GM19372 (cell line): ENCODE measurements at regions not wholly inside any gene's neighbourhood (a gene's known extent, or its start where the extent isn't known, plus 50 kb on each side); places are given as distances from the start of the nearest gene placed in this dataset.

Source experiments
- ATAC-seq: cut with Tn5 transposase; IDR thresholded peaks from one replicate; pipeline ENCODE4 v1.9.1; 2021; ENCODE audit warnings: mild to moderate bottlenecking, low read depth, moderate library complexity; ENCODE audit not compliant: unreplicated experiment

DNA sequence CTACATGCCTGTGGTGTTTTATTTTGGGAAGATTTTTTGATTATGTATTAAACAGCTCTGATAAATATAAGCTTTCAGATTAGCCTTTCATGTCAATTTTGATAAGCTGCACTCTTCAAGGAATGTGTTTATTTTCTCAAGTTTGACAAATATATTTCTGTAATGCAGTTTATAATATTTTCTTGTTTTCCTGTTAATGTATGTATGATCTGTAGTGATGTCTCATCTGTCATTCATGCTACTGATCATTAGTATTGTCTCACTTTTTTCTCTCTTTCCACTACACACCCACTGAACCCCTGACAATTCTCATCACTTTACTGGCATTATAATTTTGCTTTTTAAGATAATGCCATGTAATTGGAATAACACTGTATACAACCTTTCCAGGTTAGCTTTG is 100.9 kb downstream of the TMEM18 start:
- ATAC-seq = no peak

DNA sequence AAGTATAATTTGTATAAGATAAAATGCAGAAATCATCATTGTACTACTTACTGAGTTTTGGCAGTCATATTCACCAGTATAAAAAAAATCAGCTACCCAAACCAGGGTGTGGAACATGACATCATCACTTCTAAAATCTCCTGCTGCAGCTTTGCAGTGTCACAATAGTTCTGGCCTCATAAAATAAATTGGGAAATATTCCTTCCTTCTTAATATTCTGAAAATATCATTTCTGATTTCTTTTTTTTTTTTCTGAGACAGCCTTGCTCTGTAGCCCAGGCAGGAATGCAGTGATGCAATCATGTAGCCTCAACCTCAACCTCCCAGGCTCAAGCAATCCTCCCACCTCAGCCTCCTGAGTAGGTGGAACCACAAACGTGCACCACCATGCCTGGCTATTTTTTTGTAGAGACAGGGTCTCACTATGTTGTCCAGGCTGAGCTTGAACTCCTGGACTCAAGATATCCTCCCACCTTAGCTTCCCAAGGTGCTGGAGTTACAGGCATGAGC is 101.4 kb downstream of the TMEM18 start:
- ATAC-seq = no peak

DNA sequence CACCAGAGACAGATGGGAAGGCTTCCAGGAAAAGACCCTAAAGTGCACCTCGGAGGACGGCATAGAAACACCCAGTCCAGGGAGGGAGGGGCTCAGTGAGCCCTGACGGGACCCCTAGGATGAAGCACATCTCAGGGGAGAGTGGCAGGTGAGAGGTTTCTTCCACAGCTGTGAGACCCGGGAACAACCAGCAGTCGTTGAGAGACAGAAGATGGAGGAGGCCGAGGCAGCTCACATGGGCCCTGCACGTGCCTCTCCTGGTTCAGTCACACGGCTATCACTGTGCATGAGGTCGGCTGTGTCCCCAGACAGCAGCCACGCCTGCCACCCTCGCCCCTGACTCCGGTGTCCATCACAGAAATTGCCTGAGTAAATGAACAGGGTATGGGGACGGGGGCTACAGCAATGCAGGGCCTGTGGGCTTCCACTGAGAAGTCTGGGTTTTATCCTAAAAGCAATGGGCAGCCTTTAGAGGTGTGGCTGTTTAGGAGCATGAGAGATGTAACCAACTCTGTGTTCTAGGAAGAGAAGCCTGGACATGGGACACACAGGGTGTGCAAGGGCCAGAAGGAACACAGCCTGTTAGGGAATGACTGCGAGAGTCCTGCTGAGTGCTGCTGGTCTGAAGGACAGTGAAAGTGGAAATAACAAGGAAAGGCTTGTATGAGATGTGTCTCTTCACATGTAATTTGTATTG is 102.0 kb downstream of the TMEM18 start:
- no peak for ATAC-seq

DNA sequence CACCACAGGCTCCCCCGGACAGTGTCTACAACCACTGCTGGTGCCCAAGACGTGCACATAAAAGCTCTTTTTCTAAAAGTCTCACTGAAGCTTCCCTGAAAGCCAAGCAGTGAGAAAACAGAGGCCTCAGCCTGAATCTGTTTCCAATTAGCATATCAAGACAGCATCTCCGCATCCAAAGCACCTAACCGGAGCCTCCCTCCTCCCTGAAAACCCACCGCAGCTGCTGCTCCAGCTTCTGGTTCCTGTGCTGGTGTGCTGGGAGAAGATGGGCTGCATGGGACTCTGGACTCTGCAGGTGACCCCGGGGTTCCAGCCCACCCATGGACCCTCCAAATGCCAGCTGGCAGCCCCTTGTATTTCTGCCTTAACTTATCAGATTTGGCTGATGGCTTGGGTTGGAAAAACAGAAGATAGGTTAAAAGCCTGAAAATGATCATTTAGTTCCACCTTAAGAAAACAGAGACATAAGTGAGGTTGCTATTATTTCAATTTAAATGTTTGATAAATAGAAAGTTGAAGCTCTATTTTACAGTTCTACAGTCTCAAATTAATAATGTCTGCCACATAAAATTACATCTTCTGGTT is 103.3 kb downstream of the TMEM18 start:
- ATAC-seq = no peak

DNA sequence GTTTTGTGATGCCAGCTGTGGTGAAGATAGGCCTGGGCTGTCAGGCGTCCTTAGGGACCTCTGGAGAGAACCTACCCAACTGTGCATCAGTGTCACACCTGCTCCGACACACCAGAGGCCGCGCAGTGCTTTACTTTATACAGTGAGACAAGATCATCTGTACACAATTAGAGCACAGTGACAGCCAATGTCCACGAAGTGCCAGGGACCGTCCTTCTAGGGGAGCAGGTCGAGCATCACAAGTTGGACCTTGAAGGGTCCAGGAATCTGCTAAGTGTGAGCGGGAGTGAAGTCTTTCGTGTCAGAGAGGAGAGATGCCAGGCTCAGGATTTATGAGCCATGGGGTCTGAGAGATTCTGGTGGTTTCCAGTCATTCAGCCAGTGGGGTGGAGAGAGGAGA is 104.2 kb downstream of the TMEM18 start:
- ATAC-seq = no peak

- no peak for ATAC-seq
Observed at GRCh38 chr2:569681-570080, 107.5 kb downstream of the TMEM18 start.

GRCh38 chr2:568639-569235 is 108.5 kb downstream of the TMEM18 start:
- no peak for ATAC-seq

GRCh38 chr2:567865-568638 is 109.2 kb downstream of the TMEM18 start:
- ATAC-seq = no peak

DNA sequence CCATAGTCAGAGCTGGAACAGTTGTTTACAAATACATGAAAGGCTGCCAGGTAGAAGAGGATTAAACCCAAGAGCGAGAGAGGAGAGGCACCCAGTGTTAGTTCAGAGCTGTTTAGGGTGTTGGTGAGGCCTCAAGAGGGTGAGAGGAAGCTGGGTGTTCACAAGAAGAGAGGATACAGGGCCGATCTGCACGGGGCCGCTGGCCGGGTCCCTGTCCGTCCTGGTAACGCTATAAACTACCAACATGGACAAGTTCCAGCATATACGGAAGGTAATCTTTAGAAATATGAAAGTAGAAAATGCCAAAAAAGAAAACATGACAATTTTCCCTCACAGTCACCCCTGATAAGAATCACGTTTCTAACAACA is 109.7 kb downstream of the TMEM18 start:
- no peak for ATAC-seq

DNA sequence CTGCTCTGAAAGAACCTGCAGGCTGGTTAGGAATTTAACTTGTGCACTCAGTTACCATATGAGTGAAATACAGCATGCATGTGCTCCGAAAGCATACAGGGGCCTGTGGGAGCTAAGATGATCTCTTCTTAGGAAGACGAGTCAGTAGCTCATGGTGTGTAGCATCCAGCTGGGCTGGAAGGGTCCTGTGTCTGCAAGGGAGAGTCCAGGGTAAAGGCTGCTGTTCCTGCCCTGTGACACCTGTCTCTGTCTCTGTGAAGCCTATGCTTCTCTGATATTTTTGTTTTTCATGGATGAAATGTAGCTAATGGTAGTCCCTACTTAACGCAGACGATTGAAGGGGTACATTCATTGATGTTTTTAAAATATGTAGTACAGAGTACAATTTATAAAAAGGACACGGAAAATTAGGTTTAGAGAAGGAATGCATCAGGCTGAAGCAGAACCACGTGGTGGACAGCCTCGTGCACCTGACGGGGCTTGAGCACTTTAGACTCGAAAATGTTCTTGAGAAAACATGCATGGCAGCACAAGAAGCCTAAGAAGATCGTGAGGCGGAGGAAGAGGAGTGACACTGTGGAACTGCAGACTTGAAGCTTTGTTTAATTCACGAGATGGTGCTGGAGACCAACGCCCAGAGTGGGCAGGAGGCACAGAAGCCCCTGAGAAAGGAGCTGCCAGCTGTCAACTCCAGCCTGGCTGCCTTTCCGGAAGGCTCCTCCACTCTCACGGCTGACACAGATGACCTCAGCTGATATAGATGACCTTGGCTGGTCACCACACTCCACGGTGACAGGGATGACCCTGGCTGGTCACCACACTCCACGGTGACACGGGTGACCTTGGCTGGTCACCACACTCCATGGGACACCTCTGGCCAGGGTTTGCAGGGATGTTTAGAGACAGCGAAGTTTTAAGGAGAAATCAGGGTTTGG is 110.6 kb downstream of the TMEM18 start:
- no peak for ATAC-seq

DNA sequence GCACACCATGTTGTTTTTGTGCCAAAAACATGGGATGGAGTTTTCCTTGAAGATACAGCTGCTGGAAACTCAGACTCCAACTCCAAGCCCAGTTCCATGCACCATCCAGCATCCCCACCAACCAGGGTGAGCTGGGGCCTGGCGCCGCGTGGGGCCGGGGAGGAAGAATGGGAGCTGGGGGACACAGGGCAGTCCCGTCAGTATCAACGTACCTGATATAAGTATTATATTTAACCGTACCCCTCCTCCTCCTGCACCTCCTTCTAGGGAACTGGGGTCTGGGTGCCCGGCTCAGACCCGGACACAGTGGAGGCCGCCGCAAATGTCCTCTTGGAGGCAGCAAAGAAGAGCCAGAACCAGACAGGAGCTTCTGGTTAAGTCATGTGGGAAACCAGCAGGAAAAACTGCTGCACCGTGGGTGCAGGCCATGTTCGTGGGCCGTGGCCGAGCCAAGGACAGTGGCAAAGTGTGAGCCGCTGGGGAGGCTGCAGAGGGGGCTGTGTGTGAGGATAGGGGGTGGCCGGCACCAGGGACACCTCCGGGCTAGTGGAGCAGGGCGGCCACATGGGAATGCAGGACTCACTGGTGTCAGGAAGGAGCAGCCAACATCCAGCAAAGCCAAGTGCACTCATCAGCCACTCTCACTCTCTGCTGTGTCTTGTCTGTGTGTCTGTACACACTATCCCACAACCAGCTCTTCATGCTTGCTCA is 112.6 kb downstream of the TMEM18 start:
- no peak for ATAC-seq

GRCh38 chr2:563512-563911 is 113.7 kb downstream of the TMEM18 start:
- no peak for ATAC-seq

DNA sequence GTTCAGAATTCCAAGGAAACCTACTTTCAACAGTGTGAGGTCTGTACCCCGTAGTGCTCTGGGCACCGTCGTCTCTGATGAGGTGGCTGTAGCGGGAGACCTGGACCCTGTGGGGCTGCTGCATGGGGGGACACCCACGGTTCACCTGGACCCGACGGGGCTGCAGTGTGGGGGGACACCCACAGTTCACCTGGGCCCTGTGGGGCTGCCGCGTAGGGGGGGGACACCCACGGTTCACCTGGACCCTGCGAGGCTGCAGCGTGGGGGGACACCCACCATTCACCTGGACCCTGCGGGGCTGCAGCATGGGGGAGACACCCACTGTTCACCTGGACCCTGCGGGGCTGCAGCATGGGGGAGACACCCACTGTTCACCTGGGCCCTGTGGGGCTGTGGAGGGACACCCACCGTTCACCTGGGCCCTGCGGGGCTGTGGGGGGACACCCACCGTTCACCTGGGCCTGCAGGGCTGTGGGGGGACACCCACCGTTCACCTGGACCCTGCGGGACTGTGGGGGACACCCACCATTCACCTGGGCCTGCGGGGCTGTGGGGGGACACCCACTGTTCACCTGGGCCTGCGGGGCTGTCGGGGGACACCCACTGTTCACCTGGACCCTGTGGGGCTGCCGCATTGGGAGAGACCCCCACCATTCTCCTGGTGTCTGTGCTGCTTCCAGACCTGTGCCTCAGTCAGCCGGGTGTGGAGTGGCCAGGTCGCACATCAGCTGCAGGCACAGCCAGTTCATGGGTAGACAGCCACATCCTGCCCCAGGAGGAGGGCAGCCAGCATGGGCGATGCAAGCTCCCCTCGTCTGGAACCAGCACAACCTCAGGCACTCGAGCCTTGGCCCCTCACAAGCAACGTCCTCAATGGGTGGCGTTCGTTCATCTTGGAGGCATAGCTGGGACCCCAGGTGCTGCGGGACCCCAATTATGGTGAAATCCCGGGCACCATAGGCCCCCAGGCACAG is 114.5 kb downstream of the TMEM18 start:
- ATAC-seq = no peak

GRCh38 chr2:558879-559278 is 118.3 kb downstream of the TMEM18 start:
- no peak for ATAC-seq

DNA sequence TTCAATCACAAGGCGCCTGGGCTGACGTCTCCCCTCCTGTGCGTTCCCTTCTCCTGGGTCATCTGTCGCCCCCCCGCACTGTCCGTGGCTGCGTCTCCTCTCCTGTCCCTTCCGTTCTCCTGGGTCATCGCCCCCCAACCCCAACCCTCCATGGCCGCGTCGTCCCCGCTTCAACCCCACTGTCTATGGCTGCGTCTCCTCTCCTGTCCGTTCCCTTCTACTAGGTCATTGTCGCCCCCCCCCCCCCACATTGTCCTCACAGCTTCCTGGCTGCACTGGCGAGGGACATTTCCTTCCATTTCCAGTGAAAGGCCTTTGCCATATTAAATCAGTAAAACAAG is 118.9 kb downstream of the TMEM18 start:
- no peak for ATAC-seq

DNA sequence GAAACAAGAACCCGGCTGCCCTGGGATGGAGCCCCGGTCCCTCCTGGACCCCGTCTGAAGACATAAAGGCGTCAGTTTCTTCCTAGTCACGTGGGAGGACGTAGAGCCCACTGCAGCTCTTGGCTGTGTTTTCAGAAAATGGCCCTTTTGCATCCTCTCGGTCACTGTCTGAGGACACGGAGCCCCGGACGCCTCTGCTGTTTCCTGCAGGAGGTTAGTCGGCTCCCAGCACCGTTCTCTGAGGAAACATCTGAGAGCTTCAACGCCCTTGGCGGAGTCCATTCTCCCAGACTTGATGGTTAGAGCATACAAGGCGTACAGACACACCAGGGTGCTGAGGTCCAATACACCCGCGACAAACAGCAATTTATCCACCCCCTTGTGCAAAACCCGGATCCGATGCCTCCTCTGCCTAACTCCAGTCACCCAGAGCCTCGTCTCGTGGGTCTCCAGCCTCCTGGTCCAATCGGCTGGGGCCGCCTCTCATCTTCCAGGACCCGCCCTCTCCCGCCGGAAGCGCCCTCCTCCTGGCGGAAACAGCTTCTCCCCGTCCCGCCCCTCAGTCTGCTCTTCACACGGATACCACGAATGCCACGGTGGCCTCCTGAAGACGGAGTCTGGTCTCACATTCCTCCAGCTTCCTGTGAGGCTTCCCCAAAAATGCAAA is 119.4 kb downstream of the TMEM18 start:
- no peak for ATAC-seq

DNA sequence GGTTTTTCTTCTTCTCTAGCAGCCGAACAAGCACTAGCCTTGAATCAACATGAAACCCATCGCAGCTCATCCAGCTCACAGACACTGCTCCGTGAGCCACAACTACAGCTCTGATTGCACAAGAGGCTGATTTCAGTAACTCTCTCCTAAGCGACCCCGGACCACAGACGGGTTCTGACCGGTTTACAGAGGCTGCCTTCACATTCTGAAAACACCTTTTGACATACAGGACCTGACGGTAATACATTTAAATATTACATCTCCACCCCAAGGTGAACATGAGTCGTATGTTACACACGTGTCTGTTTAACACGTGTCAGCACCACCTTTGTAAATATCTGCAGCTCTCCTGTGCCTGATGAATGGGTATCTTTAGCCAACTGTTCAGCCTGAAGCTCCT is 120.7 kb downstream of the TMEM18 start:
- no peak for ATAC-seq
